Activated CD8-positive, alpha-beta memory T cell treated with anti-CD3 and anti-CD28 coated beads, Interleukin-2, amount 10 ng/mL, durations not matched to agents 7 days and 5 days (primary cell): ENCODE measurements at regions not wholly inside any gene's neighbourhood (a gene's known extent, or its start where the extent isn't known, plus 50 kb on each side); places are given as distances from the start of the nearest gene placed in this dataset.
"Not testable (repeated sequence)": the region's sequence is repeated elsewhere in the genome, so short reads cannot be mapped to it uniquely, and the experiment has no call there.

ENCODE experiments used
- ATAC-seq: fragments of 150-1000 bp; cut with Tn5 transposase; one replicate; pipeline ENCODE4 v1.10.0; 2021; ENCODE audit warnings: moderate library complexity
- CTCF ChIA-PET: fragments of 350-600 bp; sonication (Branson Sonifier 250); formaldehyde crosslinking; loops from one replicate; lab custom pipeline; 2021; ENCODE audit warnings: antibody characterized with exemption; lab: Charles Lee
- DNase-seq: peaks from one replicate; pipeline ENCODE4 v3.0.0-alpha.2; 2020
- H3K27ac Mint-ChIP-seq: one replicate; pipeline ENCODE4 v1.8.0; 2021; ENCODE audit warnings: mild to moderate bottlenecking, mixed read lengths
- H3K27me3 Mint-ChIP-seq: one replicate; pipeline ENCODE4 v1.8.0; 2021; ENCODE audit warnings: mixed read lengths
- H3K36me3 Mint-ChIP-seq: one replicate; pipeline ENCODE4 v1.8.0; 2021; ENCODE audit warnings: mild to moderate bottlenecking, mixed read lengths
- H3K4me1 Mint-ChIP-seq: one replicate; pipeline ENCODE4 v1.8.0; 2021; ENCODE audit warnings: mixed read lengths
- H3K4me3 Mint-ChIP-seq: one replicate; pipeline ENCODE4 v1.8.0; 2021; ENCODE audit warnings: mild to moderate bottlenecking, moderate library complexity, mixed read lengths
- H3K9me3 Mint-ChIP-seq: one replicate; pipeline ENCODE4 v1.8.0; 2022; ENCODE audit warnings: low read depth, mixed read lengths

- H3K9me3 Mint-ChIP-seq = no peaks in the 10 kb centered on the region
- ATAC-seq = no peak
- CTCF ChIA-PET = no interaction called here
- H3K4me1 Mint-ChIP-seq = no peaks in the 10 kb centered on the region
- no peak for DNase-seq
- H3K27ac Mint-ChIP-seq = no peak overlapping the region
- H3K4me3 Mint-ChIP-seq = no peak overlapping the region
- no peaks in the 10 kb centered on the region for H3K27me3 Mint-ChIP-seq
- no peaks in the 10 kb centered on the region for H3K36me3 Mint-ChIP-seq
These were observed 241.6 kb downstream of the ZNF326 start for GRCh38 chr1:90236493-90236892.

GRCh38 chr1:90223401-90223800 lies 228.5 kb downstream of the ZNF326 start:
- Mint-ChIP-seq H3K4me3 (no peak overlapping the region), H3K36me3 (no peaks in the 10 kb centered on the region)
- CTCF ChIA-PET = no interaction called here

GRCh38 chr1:90220941-90221693 lies 226.2 kb downstream of the ZNF326 start:
- Mint-ChIP-seq H3K9me3 (peaks cover 2% of the 10 kb centered on the region), H3K4me1 (no peaks in the 10 kb centered on the region), H3K36me3 (no peaks in the 10 kb centered on the region), H3K27ac (no peak overlapping the region), H3K27me3 (no peaks in the 10 kb centered on the region), H3K4me3 (no peak overlapping the region)
- DNase-seq = no peak
- CTCF ChIA-PET = no interaction called here
- no peak for ATAC-seq

More at GRCh38 chr1:90223401-90223800, 228.5 kb downstream of the ZNF326 start:
- DNase-seq (no peak), ATAC-seq (no peak)
- Mint-ChIP-seq H3K27ac (no peak overlapping the region), H3K27me3 (no peaks in the 10 kb centered on the region), H3K4me1 (no peaks in the 10 kb centered on the region), H3K9me3 (peaks cover 4% of the 10 kb centered on the region)

- CTCF ChIA-PET = no interaction called here
- Mint-ChIP-seq H3K4me1 (no peaks in the 10 kb centered on the region), H3K36me3 (no peaks in the 10 kb centered on the region), H3K4me3 (no peak overlapping the region), H3K27ac (no peak overlapping the region), H3K9me3 (peaks cover 2% of the 10 kb centered on the region), H3K27me3 (no peaks in the 10 kb centered on the region)
- ATAC-seq = no peak
- no peak for DNase-seq
These were observed 225.6 kb downstream of the ZNF326 start for GRCh38 chr1:90220496-90220895.

DNA sequence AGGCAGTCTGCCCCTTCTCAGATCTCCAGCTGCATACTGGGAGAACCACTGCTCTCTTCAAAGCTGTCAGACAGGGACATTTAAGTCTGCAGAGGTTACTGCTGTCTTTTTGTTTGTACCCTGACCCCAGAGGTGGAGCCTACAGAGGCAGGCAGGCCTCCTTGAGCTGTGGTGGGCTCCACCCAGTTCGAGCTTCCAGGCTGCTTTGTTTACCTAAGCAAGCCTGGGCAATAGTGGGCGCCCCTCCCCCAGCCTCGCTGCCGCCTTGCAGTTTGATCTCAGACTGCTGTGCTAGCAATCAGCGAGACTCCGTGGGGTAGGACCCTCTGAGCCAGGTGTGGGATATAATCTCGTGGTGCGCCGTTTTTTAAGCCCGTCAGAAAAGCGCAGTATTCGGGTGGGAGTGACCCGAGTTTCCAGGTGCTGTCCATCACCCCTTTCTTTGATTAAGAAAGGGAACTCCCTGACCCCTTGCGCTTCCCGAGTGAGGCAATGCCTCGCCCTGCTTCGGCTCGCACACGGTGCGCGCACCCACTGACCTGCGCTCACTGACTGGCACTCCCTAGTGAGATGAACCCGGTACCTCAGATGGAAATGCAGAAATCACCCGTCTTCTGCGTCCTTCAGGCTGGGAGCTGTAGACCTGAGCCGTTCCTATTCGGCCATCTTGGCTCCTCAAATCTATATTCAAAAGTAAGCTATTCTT lies 224.4 kb downstream of the ZNF326 start:
- H3K4me1 Mint-ChIP-seq, H3K27me3 Mint-ChIP-seq, ATAC-seq, DNase-seq, H3K4me3 Mint-ChIP-seq, H3K27ac Mint-ChIP-seq, H3K36me3 Mint-ChIP-seq, H3K9me3 Mint-ChIP-seq, CTCF ChIA-PET: not testable (repeated sequence)

- Mint-ChIP-seq H3K27ac (no peak overlapping the region), H3K36me3 (no peaks in the 10 kb centered on the region), H3K4me1 (no peaks in the 10 kb centered on the region), H3K27me3 (peaks cover 2% of the 10 kb centered on the region), H3K4me3 (no peak overlapping the region), H3K9me3 (no peaks in the 10 kb centered on the region)
- ATAC-seq (no peak), DNase-seq (no peak)
- CTCF ChIA-PET = no interaction called here
These were observed 216.0 kb downstream of the ZNF326 start for GRCh38 chr1:90210633-90211491.

DNA sequence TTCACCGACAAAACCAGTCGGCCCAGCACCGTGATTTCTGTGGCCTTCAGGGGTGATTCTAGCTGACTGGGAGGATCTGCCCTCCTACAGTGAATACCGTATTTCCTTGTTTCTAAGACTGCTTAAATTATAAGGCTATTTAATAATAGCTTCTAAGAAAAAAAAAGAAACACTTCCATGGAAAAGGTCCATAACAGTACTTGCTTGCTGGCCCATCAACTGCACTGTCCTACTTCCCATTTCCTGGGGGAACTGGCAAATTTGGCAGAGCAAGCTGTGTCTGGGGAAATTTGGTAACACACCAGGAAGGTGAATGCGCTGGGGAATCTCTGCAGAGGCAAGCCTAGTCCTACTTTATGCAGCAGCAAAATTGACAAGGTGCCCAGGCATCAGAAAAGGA lies 214.0 kb downstream of the ZNF326 start:
- Mint-ChIP-seq H3K4me1 (no peaks in the 10 kb centered on the region), H3K4me3 (no peak overlapping the region), H3K27me3 (peaks cover 2% of the 10 kb centered on the region), H3K27ac (no peak overlapping the region), H3K36me3 (no peaks in the 10 kb centered on the region), H3K9me3 (no peaks in the 10 kb centered on the region)
- ATAC-seq (no peak), DNase-seq (no peak)
- CTCF ChIA-PET = no interaction called here

GRCh38 chr1:90206260-90206659 lies 211.3 kb downstream of the ZNF326 start:
- no peaks in the 10 kb centered on the region for H3K27me3 Mint-ChIP-seq
- H3K27ac Mint-ChIP-seq = no peak overlapping the region
- no peaks in the 10 kb centered on the region for H3K36me3 Mint-ChIP-seq
- DNase-seq (no peak), ATAC-seq (no peak)
- CTCF ChIA-PET = no interaction called here
- no peaks in the 10 kb centered on the region for H3K9me3 Mint-ChIP-seq
- H3K4me3 Mint-ChIP-seq = no peak overlapping the region
- no peaks in the 10 kb centered on the region for H3K4me1 Mint-ChIP-seq

- Mint-ChIP-seq H3K4me3 (no peak overlapping the region), H3K27me3 (no peaks in the 10 kb centered on the region), H3K36me3 (no peaks in the 10 kb centered on the region), H3K4me1 (no peaks in the 10 kb centered on the region), H3K27ac (no peak overlapping the region), H3K9me3 (no peaks in the 10 kb centered on the region)
- ATAC-seq = no peak
- CTCF ChIA-PET = no interaction called here
- DNase-seq = no peak
These were observed 209.9 kb downstream of the ZNF326 start for GRCh38 chr1:90204780-90205179.

DNA sequence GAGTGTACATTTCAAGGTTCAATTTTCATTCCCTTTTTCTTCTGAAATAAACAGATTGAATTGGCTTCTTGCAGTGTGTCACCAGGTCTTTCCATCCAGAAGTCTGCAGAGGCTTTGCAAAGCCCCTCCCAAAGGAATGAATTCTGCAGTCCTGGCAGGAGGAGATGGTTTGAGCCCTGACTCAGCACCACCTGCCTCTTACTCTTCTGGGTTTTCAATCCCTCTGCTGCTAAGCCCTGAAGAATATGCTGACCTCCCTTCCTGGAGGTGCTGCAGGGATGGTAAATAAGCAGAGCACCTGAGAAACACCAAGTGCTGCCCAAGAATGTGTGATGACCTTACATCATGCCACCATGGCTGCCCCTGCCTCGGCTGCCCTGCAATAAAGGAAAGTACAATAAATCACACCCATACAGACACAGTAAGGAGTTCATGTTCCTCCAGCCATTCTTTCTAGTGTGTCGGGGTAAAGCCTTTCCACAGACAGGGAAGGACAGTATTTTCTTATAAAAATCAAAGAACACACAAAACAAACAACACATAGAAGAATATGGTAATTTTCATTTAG lies 209.2 kb downstream of the ZNF326 start:
- Mint-ChIP-seq H3K27me3 (no peaks in the 10 kb centered on the region), H3K9me3 (no peaks in the 10 kb centered on the region), H3K36me3 (no peaks in the 10 kb centered on the region), H3K4me1 (no peaks in the 10 kb centered on the region), H3K27ac (no peak overlapping the region), H3K4me3 (no peak overlapping the region)
- no peak for DNase-seq
- no peak for ATAC-seq
- CTCF ChIA-PET = no interaction called here

DNA sequence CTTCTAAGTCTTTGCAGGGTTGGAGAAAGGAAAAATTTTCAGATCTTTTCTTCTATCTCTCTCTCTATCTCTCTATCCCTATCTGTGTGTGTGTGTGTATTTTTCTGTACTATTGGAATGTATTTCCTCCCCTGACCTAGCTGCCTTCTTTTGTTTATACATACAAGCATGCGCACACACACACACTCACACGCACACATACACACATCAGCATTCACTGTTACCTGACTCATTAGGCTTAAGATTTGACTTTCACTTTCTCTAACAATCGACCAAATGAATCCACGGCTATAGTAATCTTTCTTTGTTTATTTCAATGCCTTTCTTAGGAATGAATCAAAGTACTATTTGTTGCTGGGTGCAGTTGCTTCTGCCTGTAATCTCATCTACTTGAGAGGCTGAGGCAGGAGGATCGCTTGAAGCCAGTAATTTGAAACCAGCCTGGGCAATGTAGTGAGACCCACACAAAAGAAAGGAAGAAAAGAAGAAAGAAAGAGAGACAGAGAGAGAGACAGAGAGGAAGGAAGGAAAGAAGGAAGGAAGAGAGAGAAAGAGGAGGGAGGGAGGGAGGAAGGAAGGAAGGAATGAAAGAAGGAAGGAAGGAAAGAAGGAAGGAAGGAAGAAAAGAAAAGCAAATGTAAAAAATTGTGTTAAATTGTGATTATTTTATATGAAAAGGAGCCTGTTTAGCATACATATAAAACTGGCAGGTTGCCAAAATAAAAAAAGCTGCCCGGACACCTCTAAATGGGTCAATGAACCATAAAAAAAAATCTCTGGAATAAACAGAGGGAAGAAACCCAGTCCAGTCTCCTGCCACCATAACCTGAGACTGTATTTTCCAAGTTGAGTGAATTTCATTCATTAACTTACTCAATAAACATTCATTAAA lies 206.8 kb downstream of the ZNF326 start:
- no peaks in the 10 kb centered on the region for H3K9me3 Mint-ChIP-seq
- CTCF ChIA-PET = no interaction called here
- H3K4me1 Mint-ChIP-seq = no peaks in the 10 kb centered on the region
- H3K27me3 Mint-ChIP-seq = no peaks in the 10 kb centered on the region
- no peak overlapping the region for H3K4me3 Mint-ChIP-seq
- no peak overlapping the region for H3K27ac Mint-ChIP-seq
- DNase-seq (no peak), ATAC-seq (no peak)
- no peaks in the 10 kb centered on the region for H3K36me3 Mint-ChIP-seq

DNA sequence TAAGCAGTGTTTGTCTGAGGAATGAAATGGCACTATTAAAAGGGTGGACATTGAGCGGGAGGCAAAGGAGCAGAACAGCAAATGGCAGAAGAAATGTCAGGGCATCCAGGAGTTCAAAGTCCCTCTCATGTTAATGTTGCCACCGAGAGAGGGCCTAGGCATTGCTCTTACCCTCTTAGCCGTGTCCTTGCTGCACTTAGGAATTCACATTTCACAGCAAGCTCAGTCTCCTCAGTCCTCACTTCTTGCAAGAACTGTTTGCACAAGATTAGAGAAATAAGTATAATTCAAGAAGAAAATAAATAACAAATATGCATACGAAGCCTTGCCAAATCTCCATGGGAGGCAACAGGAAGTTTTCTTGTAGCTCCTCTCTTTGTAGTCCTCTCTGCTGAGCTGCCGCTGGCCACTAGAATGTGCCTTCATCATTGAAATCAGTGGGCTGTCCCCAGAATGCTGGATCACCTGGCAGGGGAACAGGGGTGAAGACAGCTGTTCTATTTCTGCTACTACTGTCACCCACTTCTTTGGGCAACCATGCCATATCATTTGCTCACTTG lies 205.8 kb downstream of the ZNF326 start:
- H3K4me3 Mint-ChIP-seq = no peak overlapping the region

More for the DNA sequence above, 205.8 kb downstream of the ZNF326 start:
- no peak for ATAC-seq
- no peaks in the 10 kb centered on the region for H3K27me3 Mint-ChIP-seq
- H3K4me1 Mint-ChIP-seq = no peaks in the 10 kb centered on the region
- no peak for DNase-seq
- no peak overlapping the region for H3K27ac Mint-ChIP-seq
- no peaks in the 10 kb centered on the region for H3K9me3 Mint-ChIP-seq
- H3K36me3 Mint-ChIP-seq = no peaks in the 10 kb centered on the region
- CTCF ChIA-PET = no interaction called here
